Mammary epithelial cell (primary cell): ENCODE measurements at regions not wholly inside any gene's neighbourhood (a gene's known extent, or its start where the extent isn't known, plus 50 kb on each side); places are given as distances from the start of the nearest gene placed in this dataset.

Experiments
- EZH2 ChIP-seq: IDR thresholded peaks from 2 replicates; pipeline ENCODE4 v1.6.1; 2012; ENCODE audit warnings: low read length, inconsistent platforms, borderline replicate concordance
- TF ChIP-seq, protein P1 (sequence below), 2 donors: IDR thresholded peaks in 1 of 2; conservative IDR thresholded peaks in 1 of 2; 2 replicates each; pipeline ENCODE4 v1.5.1; 2011 to 2012; ENCODE audit warnings: inconsistent platforms in 2 of 2, low read length in 2 of 2, mild to moderate bottlenecking in 2 of 2, control low read depth in 1 of 2, low read depth in 1 of 2; ENCODE audit not compliant: insufficient read depth in 1 of 2; ENCODE audit errors: extremely low read depth in 1 of 2

DNA sequence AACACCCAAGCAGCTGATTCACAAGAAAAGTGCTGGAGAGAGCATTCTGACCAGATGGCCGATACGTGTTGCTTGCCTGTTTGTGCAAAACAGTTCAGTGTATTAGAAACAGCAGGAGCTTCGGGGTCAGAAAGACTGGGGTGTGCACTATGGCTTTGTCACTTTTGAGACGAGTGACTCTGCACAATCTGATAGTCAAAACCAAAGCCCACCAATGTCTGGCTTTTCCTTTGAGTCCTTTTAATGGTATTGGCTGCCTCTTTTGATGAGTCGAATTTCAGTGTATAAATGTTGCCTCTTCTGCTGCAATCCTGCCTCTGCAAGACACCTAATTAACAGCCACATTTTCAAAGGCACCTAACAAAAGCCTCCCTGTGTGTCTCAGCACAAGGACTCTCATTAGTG lies 444.6 kb downstream of the AJAP1 start:
- TF ChIP-seq EZH2: no peak
- TF ChIP-seq, protein P1, sequence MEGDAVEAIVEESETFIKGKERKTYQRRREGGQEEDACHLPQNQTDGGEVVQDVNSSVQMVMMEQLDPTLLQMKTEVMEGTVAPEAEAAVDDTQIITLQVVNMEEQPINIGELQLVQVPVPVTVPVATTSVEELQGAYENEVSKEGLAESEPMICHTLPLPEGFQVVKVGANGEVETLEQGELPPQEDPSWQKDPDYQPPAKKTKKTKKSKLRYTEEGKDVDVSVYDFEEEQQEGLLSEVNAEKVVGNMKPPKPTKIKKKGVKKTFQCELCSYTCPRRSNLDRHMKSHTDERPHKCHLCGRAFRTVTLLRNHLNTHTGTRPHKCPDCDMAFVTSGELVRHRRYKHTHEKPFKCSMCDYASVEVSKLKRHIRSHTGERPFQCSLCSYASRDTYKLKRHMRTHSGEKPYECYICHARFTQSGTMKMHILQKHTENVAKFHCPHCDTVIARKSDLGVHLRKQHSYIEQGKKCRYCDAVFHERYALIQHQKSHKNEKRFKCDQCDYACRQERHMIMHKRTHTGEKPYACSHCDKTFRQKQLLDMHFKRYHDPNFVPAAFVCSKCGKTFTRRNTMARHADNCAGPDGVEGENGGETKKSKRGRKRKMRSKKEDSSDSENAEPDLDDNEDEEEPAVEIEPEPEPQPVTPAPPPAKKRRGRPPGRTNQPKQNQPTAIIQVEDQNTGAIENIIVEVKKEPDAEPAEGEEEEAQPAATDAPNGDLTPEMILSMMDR (conservative IDR thresholded peaks at IDR 0.05 in 1 of 2, IDR thresholded peaks at IDR 0.05 in 1 of 2; ENCODE audit: extremely low read depth in 1 of 2, insufficient read depth in 1 of 2, low read depth in 1 of 2, low read length in 2 of 2): no peak
